ENCODE measurements at regions not wholly inside any gene's neighbourhood (a gene's known extent, or its start where the extent isn't known, plus 50 kb on each side); places are given as distances from the start of the nearest gene placed in this dataset.

GRCh38 chr7:68152205-68152604 is 1155.6 kb downstream of the TYW1 start:
- no peaks in the 10 kb centered on the region for H3K27me3 ChIP-seq (ENCODE audit: control insufficient read depth, low read length)
- no peaks in the 10 kb centered on the region for H3F3A ChIP-seq (ENCODE audit: control insufficient read depth, insufficient read depth)
- no peaks in the 10 kb centered on the region for H3K9me3 ChIP-seq (ENCODE audit: control insufficient read depth, insufficient read depth, low read length)
- H3K79me2 ChIP-seq (ENCODE audit: control insufficient read depth, low read length): no peaks in the 10 kb centered on the region
- no peaks in the 10 kb centered on the region for H3K9me2 ChIP-seq (replicated peaks; ENCODE audit: control insufficient read depth, low read length)
- no peak overlapping the region for H3K4me3 ChIP-seq (ENCODE audit: low read length)
- no peaks in the 10 kb centered on the region for H4K20me1 ChIP-seq (ENCODE audit: control insufficient read depth, insufficient read depth, low read depth, low read length)
- no peaks in the 10 kb centered on the region for H3K36me3 ChIP-seq (ENCODE audit: control insufficient read depth, low read length)
- TF ChIP-seq EZH2phosphoT487 (IDR thresholded peaks at IDR 0.05; ENCODE audit: borderline replicate concordance, low read length): no peak
- TF ChIP-seq CTCF (IDR thresholded peaks at IDR 0.05; ENCODE audit: low read depth, low read length, poor library complexity, severe bottlenecking): no peak
- H3K4me2 ChIP-seq (ENCODE audit: low read length): no peak overlapping the region
- no peak overlapping the region for H3K27ac ChIP-seq (ENCODE audit: low read depth, low read length)
- H3K4me1 ChIP-seq (ENCODE audit: control insufficient read depth, low read length): no peaks in the 10 kb centered on the region

GRCh38 chr7:68155676-68156075 is 1159.0 kb downstream of the TYW1 start:
- Histone ChIP-seq H3K9me2 (replicated peaks; ENCODE audit: control insufficient read depth, low read length) (no peaks in the 10 kb centered on the region), H3K9me3 (ENCODE audit: control insufficient read depth, insufficient read depth, low read length) (no peaks in the 10 kb centered on the region), H3K36me3 (ENCODE audit: control insufficient read depth, low read length) (no peaks in the 10 kb centered on the region), H3K4me3 (ENCODE audit: low read length) (no peak overlapping the region), H3K79me2 (ENCODE audit: control insufficient read depth, low read length) (no peaks in the 10 kb centered on the region), H3K4me2 (ENCODE audit: low read length) (no peak overlapping the region), H3F3A (ENCODE audit: control insufficient read depth, insufficient read depth) (no peaks in the 10 kb centered on the region), H4K20me1 (ENCODE audit: control insufficient read depth, insufficient read depth, low read depth, low read length) (no peaks in the 10 kb centered on the region), H3K4me1 (ENCODE audit: control insufficient read depth, low read length) (no peaks in the 10 kb centered on the region), H3K27ac (ENCODE audit: low read depth, low read length) (no peak overlapping the region), H3K27me3 (ENCODE audit: control insufficient read depth, low read length) (no peaks in the 10 kb centered on the region)
- TF ChIP-seq CTCF (IDR thresholded peaks at IDR 0.05; ENCODE audit: low read depth, low read length, poor library complexity, severe bottlenecking) (no peak), EZH2phosphoT487 (IDR thresholded peaks at IDR 0.05; ENCODE audit: borderline replicate concordance, low read length) (no peak)

GRCh38 chr7:68158686-68159295 is 1162.2 kb downstream of the TYW1 start:
- Histone ChIP-seq H3K27me3 (ENCODE audit: control insufficient read depth, low read length) (no peaks in the 10 kb centered on the region), H3K79me2 (ENCODE audit: control insufficient read depth, low read length) (no peaks in the 10 kb centered on the region), H3K4me3 (ENCODE audit: low read length) (no peak overlapping the region), H3K36me3 (ENCODE audit: control insufficient read depth, low read length) (no peaks in the 10 kb centered on the region), H3K4me1 (ENCODE audit: control insufficient read depth, low read length) (no peaks in the 10 kb centered on the region), H3K27ac (ENCODE audit: low read depth, low read length) (no peak overlapping the region), H3K9me2 (replicated peaks; ENCODE audit: control insufficient read depth, low read length) (no peaks in the 10 kb centered on the region), H3K4me2 (ENCODE audit: low read length) (no peak overlapping the region), H4K20me1 (ENCODE audit: control insufficient read depth, insufficient read depth, low read depth, low read length) (no peaks in the 10 kb centered on the region), H3K9me3 (ENCODE audit: control insufficient read depth, insufficient read depth, low read length) (no peaks in the 10 kb centered on the region), H3F3A (ENCODE audit: control insufficient read depth, insufficient read depth) (no peaks in the 10 kb centered on the region)
- TF ChIP-seq EZH2phosphoT487 (IDR thresholded peaks at IDR 0.05; ENCODE audit: borderline replicate concordance, low read length): no peak
- TF ChIP-seq CTCF (IDR thresholded peaks at IDR 0.05; ENCODE audit: low read depth, low read length, poor library complexity, severe bottlenecking): no peak

Data from DOHH2 (cell line).